HepG2 (cell line): ENCODE measurements at regions not wholly inside any gene's neighbourhood (a gene's known extent, or its start where the extent isn't known, plus 50 kb on each side); places are given as distances from the start of the nearest gene placed in this dataset.

Experiments
- ATAC-seq: fragments of 200-7000 bp; cut with Tn5 transposase; 3 replicates; pipeline ENCODE4 v1.9.1; 2020; ENCODE audit warnings: mild to moderate bottlenecking, moderate library complexity
- BruUV-seq: library from RNA; stranded (reverse); fragments of 400-500 nt; replicated peaks from 2 replicates; lab custom pipeline; 2021; lab: Mats Ljungman, UMichigan
- CTCF ChIA-PET: fragments of 300-600 bp; formaldehyde crosslinking; extraction: SDS; loops from one replicate; lab custom pipeline; 2021; ENCODE audit warnings: low total read pairs, inconsistent platforms, low intra/inter-chr PET ratio; lab: Yijun Ruan, JAX
- POLR2A ChIA-PET: fragments of 350-600 bp; sonication (Branson Sonifier 250); formaldehyde crosslinking; loops from one replicate; lab custom pipeline; 2020; ENCODE audit warnings: antibody characterized with exemption, inconsistent platforms; lab: Yijun Ruan, JAX
- DNase-seq: peaks from one replicate; pipeline ENCODE4 v3.0.0-alpha.2; 2015; ENCODE audit warnings: low spot score
- FAIRE-seq: peaks from 3 replicates; lab custom pipeline; 2011; peaks lifted over from hg19 to GRCh38; lab: Jason Lieb, UNC
- H2AFZ ChIP-seq: one replicate; pipeline ENCODE4 v1.6.1; 2011; ENCODE audit warnings: low read length, inconsistent platforms
- H3K27ac ChIP-seq: fragments of 300-600 bp; 3 replicates; pipeline ENCODE4 v1.8.0; 2011; ENCODE audit warnings: mixed run types, mild to moderate bottlenecking, mixed read lengths, low read length, inconsistent platforms; ENCODE audit not compliant: insufficient read depth; ENCODE audit errors: extremely low read length
- H3K27me3 ChIP-seq, 2 experiments: fragments of 200-600 bp in 1 of 2; 2 replicates in 1 of 2; 3 replicates in 1 of 2; pipeline versions ENCODE4 v1.6.0 to v1.8.0; 2011; ENCODE audit warnings: low read length in 2 of 2, mild to moderate bottlenecking in 2 of 2, moderate library complexity in 2 of 2, inconsistent platforms in 1 of 2; ENCODE audit not compliant: insufficient read depth in 2 of 2, control insufficient read depth in 1 of 2
- H3K36me3 ChIP-seq, 2 experiments: fragments of 200-600 bp in 1 of 2; replicated peaks in 1 of 2; 2 replicates in 1 of 2; 3 replicates in 1 of 2; pipeline versions ENCODE4 v1.5.1 to v1.8.0; 2011; ENCODE audit warnings: low read length in 2 of 2, inconsistent platforms in 1 of 2; ENCODE audit not compliant: insufficient read depth in 2 of 2, control insufficient read depth in 1 of 2
- H3K4me1 ChIP-seq: 2 replicates; pipeline ENCODE4 v1.5.1; 2012; ENCODE audit warnings: low read length, inconsistent platforms; ENCODE audit not compliant: insufficient read depth
- H3K4me2 ChIP-seq: 2 replicates; pipeline ENCODE4 v1.6.0; 2011; ENCODE audit warnings: low read depth, low read length, inconsistent platforms
- H3K4me3 ChIP-seq, 3 experiments: fragments of 200-600 bp in 1 of 3; sonication (generic), shearing (Covaris generic) in 1 of 3; replicated peaks in 1 of 3; 2 replicates each; pipeline ENCODE4 v1.5.1; 2011 to 2016; ENCODE audit warnings: low read length in 3 of 3, inconsistent platforms in 2 of 3, low read depth in 2 of 3, mild to moderate bottlenecking in 2 of 3, control low read depth in 1 of 3, mixed read lengths in 1 of 3; ENCODE audit not compliant: insufficient read depth in 1 of 3
- H3K79me2 ChIP-seq: one replicate; pipeline ENCODE4 v1.6.1; 2011; ENCODE audit warnings: low read length, inconsistent platforms; ENCODE audit not compliant: insufficient read depth
- H3K9ac ChIP-seq: 2 replicates; pipeline ENCODE4 v1.6.0; 2011; ENCODE audit warnings: mild to moderate bottlenecking, low read depth, low read length, inconsistent platforms; ENCODE audit not compliant: insufficient read depth
- H3K9me3 ChIP-seq: 2 replicates; pipeline ENCODE4 v1.5.1; 2012; ENCODE audit warnings: mild to moderate bottlenecking, low read length
- H4K20me1 ChIP-seq: 2 replicates; pipeline ENCODE4 v1.6.0; 2011; ENCODE audit warnings: inconsistent platforms, mild to moderate bottlenecking, low read length, moderate library complexity; ENCODE audit not compliant: insufficient read depth
- HNF4A ChIP-seq: sonication (generic); formaldehyde crosslinking; IDR thresholded peaks from 2 replicates; pipeline ENCODE4 v1.4.0; 2020; ENCODE audit warnings: missing genetic modification reagents
- NFIB ChIP-seq: sonication (generic); formaldehyde crosslinking; IDR thresholded peaks from 2 replicates; pipeline ENCODE4 v1.9.0; 2021; ENCODE audit warnings: missing genetic modification reagents, mild to moderate bottlenecking, borderline replicate concordance
- RAD51 ChIP-seq: fragments of 450-650 bp; IDR thresholded peaks from 2 replicates; pipeline ENCODE4 v1.6.1; 2016; ENCODE audit warnings: borderline replicate concordance
- SMAD3 ChIP-seq: sonication (generic); formaldehyde crosslinking; IDR thresholded peaks from 2 replicates; pipeline ENCODE4 v1.4.0; 2020; ENCODE audit warnings: missing genetic modification reagents
- USF2 ChIP-seq, 2 experiments: sonication (generic) in 1 of 2; formaldehyde crosslinking in 1 of 2; IDR thresholded peaks; 2 replicates each; pipeline versions ENCODE4 v1.5.1 to v1.6.1; 2011 to 2020; ENCODE audit warnings: borderline replicate concordance in 1 of 2, low read depth in 1 of 2, low read length in 1 of 2, mild to moderate bottlenecking in 1 of 2, missing genetic modification reagents in 1 of 2, moderate library complexity in 1 of 2
- ZNF567 ChIP-seq: sonication (generic); formaldehyde crosslinking; IDR thresholded peaks from 2 replicates; pipeline ENCODE4 v1.8.1; 2023; ENCODE audit warnings: mild to moderate bottlenecking, missing genetic modification reagents, borderline replicate concordance
- WGBS: methylation state at CpG from one replicate; pipeline ENCODE4 v1.1.6; 2017; ENCODE audit warnings: low lambda C conversion rate; 5-methylcytosine and 5-hydroxymethylcytosine counted together
- in situ Hi-C: cut with HindIII; loops from 2 replicates; pipeline ENCODE4 v1.10.0; 2017; ENCODE audit warnings: low pct_unique_long_range_greater_than_20kb; ENCODE audit not compliant: extremely low pct_ligation_motif_present
- intact Hi-C: fragments of 100-400 bp; cut with micrococcal nuclease; formaldehyde crosslinking; loops from one replicate; pipeline ENCODE4 v1.10.0; 2022; ENCODE audit not compliant: unreplicated experiment

- POLR2A ChIA-PET, result no interaction called here
- H3K79me2 ChIP-seq, result no peaks in the 10 kb centered on the region
- FAIRE-seq (no peak), ATAC-seq (peak; percentile 24; the same call in 1 of the 3 replicates), DNase-seq (no peak)
- H4K20me1 ChIP-seq, result no peaks in the 10 kb centered on the region
- no TSS peak for BruUV-seq
- no peak overlapping the region for H3K9ac ChIP-seq
- WGBS, result 13% methylated on average over 5 of the region's 5 CpGs
- no peak overlapping the region for H3K4me2 ChIP-seq
- H3K27ac ChIP-seq, result no peak overlapping the region
- intact Hi-C loops (no loop called here), in situ Hi-C loops (no loop called here)
- no peaks in the 10 kb centered on the region for H3K36me3 ChIP-seq
- TF ChIP-seq HNF4A (CRISPR knock-in tag) (peak; percentile 69), ZNF567 (CRISPR knock-in tag) (no peak)
- no peak overlapping the region for H3K4me3 ChIP-seq
- H3K27me3 ChIP-seq, result peaks cover 2 to 7% of the 10 kb centered on the region in 2 experiments; a peak in 3 of 5 replicates
- peaks cover 19% of the 10 kb centered on the region for H3K4me1 ChIP-seq
- CTCF ChIA-PET, result no interaction called here
- no peak overlapping the region for H2AFZ ChIP-seq
- no peaks in the 10 kb centered on the region for H3K9me3 ChIP-seq
Observed at GRCh38 chr2:9697909-9698308, 67.1 kb upstream of the YWHAQ start.

- BruUV-seq, result no TSS peak
- ChIA-PET POLR2A (no interaction called here), CTCF (no interaction called here)
- in situ Hi-C loops (no loop called here), intact Hi-C loops (no loop called here)
- Histone ChIP-seq H3K4me1 (peaks cover 33% of the 10 kb centered on the region), H3K4me2 (no peak overlapping the region), H3K4me3 (no peak overlapping the region), H2AFZ (no peak overlapping the region), H3K9me3 (no peaks in the 10 kb centered on the region), H3K27ac (no peak overlapping the region), H3K9ac (no peak overlapping the region), H3K27me3 (peaks cover 0 to 3% of the 10 kb centered on the region in 2 experiments; a peak in 1 of 5 replicates), H3K36me3 (no peaks in the 10 kb centered on the region), H3K79me2 (no peaks in the 10 kb centered on the region), H4K20me1 (no peaks in the 10 kb centered on the region)
- peak; percentile 44 for TF ChIP-seq USF2 (IDR thresholded peaks at IDR 0.05; ENCODE audit: low read depth, low read length)
- TF ChIP-seq USF2 (CRISPR knock-in tag; IDR thresholded peaks at IDR 0.05; ENCODE audit: borderline replicate concordance), result no peak
- peak; percentile 73; the same call in 1 of the 2 replicates for TF ChIP-seq RAD51
- TF ChIP-seq SMAD3 (CRISPR knock-in tag), result no peak
- TF ChIP-seq NFIB (CRISPR knock-in tag), result 0 out of 2 replicates have a peak, but pooled peaks have one; percentile 23
- FAIRE-seq (no peak), ATAC-seq (no peak), DNase-seq (no peak)
- 49% methylated on average over 15 of the region's 15 CpGs for WGBS
Observed at GRCh38 chr2:9699139-9700108, 68.6 kb upstream of the YWHAQ start.
